ENCODE measurements at regions not wholly inside any gene's neighbourhood (a gene's known extent, or its start where the extent isn't known, plus 50 kb on each side); places are given as distances from the start of the nearest gene placed in this dataset.

DNA sequence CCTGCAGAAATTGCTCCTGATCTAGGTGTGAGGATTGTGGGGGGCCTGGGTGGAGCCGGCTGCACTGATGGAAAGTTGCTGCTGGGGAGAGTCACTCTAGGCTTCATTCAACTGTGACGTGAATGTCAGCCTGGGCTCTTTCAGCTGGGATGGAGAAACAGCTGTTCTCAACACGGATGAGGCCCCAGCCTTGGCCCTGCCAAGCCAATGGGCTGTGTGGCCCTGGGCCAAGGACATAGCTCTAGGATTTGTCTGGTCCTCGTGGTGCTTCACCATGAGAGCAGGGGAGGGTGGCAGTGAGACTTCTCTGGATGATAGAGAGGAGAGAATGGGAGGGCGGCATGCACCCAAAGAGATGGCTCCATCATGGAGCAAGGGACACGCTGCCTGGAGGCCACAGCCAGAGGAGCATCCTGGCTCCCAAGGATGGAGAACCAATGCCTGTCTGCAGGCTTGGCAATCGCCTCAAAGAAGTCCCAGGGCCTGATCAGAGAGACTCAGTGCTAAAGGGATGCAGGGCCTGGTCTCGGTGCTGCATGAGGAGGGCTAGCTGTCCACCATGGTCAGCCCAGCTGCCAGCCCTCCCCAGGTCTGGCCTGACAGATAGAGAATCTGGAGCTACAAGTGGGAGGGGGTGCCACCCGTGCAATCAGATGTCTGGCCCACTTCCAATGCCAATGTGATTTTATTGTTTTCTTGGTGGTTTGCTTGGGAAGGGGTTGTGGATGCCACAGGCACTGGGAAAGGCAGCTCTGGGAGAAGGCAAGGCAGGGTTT, 141.0 kb downstream of the GADD45G start:
- DNase-seq (ENCODE audit: low read depth in 2 of 2): no peak

DNA sequence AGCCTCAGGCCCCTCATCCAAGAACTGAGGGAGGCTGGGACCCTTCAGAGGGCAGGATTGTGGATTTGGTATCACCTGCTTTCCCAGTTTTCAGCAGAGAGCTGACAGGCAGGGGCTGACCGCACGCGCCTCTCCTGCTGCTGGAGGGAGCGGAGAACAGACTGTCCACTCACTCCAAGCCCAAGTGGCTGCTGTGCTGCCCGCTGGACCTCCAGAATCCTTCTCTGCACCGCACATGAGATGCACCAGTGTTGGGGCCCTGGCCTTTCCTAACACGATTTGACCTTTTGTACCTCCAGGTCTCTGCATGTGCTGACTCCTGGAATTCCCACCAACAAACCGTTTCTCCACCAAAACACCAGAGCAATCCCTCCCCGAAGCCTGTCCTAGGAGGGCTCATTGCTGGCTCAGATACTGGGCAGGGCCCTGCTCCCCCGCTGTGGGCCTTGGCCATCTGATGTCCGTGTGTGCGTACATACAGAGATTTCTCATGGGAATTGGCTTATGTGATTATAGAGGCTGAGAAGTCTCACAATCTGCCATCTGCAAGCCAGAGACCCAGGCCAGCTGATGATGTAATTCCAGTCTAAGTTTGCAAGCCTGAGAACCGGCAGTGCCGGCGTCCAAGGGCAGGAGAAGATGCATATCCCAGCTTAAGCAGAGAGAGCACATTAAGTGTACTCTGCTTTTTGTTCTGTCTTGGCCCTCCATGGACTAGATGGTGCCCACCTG, 141.7 kb downstream of the GADD45G start:
- DNase-seq (ENCODE audit: low read depth in 2 of 2): no peak

DNA sequence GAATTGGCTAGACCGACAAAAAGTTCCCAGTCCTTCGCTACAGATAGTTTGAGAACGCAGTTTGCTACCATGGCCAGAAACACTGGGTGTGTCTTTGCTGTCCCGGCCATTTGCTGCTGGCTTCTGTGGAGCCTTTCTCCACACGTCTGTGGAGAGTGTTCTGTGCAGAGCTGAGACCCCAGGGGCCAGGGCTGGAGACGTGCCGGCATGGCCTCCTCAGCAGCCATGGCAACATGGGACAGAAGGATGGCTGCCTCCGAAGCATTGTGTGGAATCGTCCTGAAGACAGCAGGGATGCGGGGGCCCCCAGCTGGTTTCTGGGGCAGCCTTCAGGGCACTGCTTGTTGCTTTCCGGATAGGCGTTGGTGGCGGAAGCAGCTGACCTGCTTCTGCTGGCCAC, 142.8 kb downstream of the GADD45G start:
- no peak for DNase-seq (ENCODE audit: low read depth in 2 of 2)

DNA sequence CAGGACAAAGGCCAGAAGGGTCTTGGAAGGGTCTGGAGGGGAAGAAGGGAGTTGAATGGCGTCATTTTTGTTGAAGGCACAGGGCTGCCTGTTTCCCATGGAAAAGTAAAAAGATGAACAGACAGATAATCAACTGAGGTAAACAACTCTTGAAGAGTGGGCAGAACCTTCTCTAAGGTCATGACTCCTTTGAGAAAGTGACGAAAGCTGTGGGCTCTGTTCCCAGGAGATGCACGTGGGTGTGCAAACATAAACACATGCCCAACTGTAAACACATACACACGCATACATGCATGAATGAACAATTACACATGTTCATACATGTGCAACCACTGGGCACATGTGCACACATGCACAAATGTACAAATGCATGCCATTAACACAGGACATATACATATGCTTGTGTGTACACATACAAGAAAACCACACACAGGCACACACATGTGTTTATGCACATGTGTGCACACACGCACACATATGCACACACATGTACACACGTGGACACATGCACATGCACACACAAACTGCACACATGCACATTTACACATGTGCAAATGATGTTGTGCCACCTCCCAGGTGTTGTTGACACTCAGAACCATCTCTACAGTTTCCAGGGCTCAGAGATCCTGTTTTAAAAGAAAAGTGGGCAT, 143.3 kb downstream of the GADD45G start:
- DNase-seq (ENCODE audit: low read depth in 2 of 2): no peak

DNA sequence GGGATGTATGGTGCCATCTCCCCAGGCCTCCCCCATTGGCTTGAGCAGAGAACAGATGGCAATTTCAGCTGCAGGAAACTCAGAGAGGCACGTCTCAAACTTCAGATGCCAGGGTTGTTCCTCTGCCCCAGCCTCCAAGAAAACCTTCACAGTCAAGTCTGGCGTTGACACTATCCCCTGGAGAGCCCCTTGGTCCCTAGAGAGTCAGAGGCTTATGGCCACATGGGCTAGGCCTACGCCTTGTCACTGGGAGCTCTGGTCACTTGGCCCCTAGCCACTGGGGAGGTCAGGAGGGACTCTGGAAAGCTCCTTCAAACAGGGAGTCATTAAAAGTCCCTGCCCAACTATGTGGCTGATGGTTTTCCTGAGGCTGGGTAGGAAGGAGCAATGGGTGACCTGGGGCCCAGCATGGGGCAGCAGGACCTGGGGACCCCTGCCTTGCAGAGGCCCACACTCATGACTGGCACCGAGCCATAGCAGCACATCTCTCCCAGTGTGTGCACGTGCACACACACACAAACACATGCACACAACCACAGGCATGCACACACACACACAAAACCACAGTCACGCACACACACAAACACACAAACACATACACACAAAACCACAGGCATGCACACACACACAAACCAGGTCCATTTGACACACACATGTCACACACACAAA, 144.2 kb downstream of the GADD45G start:
- DNase-seq (ENCODE audit: low read depth in 2 of 2): no peak

DNA sequence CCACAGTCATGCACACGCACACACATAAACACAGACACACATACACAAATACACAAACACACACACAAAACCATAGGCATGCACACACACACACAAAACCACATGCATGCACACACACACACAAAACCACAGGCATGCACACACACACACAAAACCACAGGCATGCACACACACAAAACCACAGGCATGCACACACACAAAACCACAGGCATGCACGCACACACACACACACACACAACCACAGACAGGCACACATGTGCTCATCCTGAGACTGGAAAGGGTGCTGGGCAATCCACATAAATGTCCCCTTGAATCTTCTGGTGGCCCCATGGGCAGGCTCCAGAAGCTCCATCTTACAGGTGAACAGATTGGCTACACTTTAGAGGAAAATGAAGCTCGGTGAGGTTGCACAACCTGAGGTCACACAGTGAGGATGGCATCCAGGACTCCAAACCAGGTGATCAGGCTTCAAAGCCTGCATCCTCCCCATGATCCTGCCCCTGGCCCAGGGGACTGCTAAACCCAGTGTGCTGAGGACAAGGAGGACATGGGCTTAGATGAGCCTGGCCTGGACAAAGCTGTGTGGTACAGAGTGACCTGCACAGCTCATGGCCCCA, 144.8 kb downstream of the GADD45G start:
- DNase-seq (ENCODE audit: low read depth in 2 of 2): no peak

DNA sequence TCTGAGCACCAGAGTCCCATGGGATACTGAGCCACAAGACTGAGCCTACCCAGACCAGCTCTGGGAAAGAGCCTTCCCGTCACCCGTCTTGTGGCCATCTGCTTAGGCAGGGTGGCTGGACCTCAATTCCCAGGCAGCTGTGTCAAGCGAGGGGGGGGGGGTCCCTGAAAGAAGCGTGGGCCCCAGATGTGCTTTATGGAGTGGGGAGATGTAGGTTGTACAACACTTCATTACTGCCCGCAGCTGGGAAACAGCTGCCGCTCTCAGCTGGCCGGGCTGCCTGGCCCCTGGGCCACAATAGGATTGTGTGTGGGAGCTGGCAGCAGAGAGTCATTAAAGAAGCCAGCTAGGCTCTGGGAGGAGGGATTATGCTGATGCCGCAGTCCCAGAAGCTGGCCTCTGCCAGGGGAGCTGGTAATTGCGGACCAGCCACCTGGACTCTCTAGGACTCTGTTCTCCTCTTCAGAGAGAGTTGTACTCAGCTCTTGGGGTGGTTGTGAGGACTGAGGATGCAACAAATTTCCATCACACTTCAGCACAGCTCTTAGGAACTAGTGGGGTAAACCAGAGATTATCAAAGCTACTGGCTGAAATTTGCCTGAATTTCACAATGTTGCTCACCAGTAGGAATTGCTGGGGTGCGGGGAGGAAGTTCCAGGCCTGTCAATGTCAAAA, 145.4 kb downstream of the GADD45G start:
- no peak for DNase-seq (ENCODE audit: low read depth in 2 of 2)

DNA sequence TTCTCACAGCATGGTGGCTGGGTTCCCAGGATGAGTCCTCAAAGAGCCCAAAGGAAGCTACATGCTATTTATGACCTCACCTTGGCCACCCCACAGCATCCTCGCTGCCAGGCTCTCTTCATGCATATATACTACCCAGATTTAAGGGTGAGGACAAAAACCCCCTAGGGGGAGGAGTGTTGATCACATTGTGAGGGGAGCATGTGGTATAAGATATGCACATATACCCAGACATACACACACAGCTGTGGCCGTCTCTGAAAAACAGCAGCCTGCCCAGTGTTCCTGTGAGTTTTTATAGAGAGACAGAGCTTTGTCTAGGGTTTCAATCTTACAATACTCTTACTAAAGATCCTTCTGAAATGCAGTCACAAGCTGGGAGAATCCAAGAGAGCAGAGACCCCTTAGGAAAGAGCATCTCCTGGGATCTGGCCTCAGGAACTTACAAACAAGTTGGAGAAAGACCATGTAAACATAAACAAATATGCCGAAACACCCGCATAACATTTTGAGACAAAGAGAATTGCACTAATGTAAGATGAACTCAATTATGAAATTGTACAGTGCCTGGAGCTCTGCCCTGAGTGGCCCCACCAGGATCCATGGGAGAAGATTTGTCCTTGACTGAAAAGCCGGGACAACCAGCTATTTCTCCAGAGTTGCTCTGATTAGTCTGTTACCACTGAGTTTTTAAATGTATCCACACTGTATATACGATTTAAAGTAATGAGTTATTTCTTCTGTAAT, 146.4 kb downstream of the GADD45G start:
- no peak for DNase-seq (ENCODE audit: low read depth in 2 of 2)

DNA sequence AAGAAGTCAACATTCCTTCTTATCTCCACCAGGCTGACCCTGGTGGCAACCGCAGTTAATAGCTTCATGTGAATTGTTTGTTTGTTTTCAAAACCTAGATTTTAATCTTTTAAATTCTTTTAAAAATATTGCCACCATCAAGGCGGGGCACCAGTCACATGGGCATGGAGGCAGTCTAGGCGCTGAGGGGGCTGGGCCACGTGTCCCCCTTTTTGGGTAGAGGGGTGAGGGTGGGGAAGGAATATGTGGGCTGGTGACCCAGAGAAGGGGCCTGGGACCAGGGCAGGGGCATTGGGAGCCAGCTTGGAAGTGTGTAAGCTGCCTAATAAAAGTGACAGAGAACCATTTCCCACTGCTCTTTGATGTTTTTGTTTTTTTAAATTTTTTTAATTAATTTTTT, 147.3 kb downstream of the GADD45G start:
- DNase-seq (ENCODE audit: low read depth in 2 of 2): no peak

DNA sequence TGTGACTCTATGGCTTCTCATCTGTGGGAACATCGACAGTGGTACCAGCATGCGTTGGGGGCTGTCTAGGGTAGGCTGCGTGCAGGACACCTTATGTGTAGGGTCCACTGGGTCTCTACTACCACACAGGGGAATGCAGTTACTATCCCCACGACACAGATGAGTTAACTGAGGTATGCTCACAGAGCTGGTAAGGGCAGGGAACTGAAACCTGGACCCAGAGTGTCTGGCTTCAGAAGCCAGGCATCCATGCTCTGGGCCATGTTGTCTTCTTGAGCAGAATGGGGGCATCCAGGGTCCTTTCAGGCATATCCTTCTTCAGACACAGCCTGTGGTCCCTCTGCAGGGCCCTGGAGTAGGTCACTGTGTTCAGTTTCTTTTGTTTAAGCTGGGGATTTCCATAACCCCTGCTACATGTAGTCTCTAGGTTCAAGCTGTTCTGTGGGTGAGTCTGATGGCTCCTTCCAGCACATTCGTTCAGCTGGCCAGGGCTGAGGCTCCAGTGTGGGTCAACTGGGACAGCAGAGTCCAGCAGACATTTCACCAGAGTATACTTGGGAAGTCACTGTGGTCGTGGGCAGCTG, 148.8 kb downstream of the GADD45G start:
- DNase-seq (ENCODE audit: low read depth in 2 of 2): no peak

DNA sequence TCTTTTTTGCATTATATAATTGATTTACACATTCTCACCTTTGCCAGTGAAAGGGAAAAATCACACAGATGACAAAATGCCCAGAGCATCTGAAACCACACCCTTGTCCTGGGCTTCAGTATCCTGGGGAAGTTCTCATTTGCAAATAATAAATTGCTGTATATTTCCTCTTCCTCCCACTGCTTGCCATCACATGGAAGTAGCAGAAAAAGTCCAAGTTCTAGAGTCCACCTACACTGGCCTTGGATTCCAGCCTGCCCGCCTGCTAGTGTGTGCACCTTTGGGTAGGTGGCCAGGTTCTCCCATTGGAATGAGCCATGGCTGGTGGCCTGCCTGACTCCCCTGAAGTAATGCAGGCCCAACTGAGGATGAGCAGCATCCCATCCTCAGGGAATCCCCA, 149.4 kb downstream of the GADD45G start:
- DNase-seq (ENCODE audit: low read depth in 2 of 2): no peak

DNA sequence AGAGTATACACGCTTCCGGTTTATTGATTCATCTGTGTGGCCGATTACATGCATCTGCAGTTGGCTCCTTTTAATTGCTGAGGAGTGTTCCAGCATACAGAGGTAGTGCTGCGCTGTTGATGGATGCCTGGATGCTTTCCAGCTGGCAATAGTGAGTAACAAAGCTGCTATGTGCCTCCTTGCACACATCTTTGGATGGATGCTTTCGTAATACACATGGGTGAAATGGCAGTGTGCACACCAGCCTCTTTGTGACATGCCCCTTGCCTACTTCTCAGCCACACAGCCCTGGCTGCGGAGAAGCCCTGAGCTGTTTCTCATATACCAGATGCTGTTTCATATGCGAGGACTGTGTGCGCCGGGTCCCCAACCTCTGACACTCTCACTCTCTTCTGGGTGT, 151.0 kb downstream of the GADD45G start:
- no peak for DNase-seq (ENCODE audit: low read depth in 2 of 2)

DNA sequence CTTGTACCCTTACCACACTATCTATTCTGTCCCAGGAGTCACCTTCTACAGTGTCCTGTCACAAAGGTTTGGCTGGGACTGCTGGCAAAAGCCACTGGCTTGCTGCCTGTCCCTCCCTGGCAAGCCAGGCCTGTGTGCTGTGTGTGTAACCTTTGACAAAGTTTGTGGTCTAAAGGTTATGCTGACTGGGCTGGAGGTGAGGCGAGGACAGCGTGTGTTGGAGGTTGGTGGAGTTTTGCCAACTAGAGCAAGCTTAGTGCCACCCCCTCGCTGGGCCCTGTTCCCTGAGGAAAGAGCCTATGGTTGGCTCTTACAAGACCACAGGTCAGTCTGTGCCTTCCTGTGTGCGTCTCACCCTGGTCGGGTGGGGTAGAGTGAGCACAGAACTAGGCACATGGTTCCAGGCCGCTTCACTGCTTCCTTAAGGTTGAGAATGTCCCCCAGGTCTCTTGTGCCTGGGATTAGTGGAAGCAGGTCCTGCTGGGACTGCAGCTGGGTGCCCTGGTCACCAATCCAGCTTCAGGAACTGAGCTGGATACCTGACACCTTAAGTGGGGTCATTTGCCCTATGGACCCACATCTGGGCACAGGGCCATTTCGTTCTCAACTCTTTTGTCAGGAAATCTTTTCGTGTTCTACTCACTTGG, 152.2 kb downstream of the GADD45G start:
- DNase-seq (ENCODE audit: low read depth in 2 of 2): no peak

DNA sequence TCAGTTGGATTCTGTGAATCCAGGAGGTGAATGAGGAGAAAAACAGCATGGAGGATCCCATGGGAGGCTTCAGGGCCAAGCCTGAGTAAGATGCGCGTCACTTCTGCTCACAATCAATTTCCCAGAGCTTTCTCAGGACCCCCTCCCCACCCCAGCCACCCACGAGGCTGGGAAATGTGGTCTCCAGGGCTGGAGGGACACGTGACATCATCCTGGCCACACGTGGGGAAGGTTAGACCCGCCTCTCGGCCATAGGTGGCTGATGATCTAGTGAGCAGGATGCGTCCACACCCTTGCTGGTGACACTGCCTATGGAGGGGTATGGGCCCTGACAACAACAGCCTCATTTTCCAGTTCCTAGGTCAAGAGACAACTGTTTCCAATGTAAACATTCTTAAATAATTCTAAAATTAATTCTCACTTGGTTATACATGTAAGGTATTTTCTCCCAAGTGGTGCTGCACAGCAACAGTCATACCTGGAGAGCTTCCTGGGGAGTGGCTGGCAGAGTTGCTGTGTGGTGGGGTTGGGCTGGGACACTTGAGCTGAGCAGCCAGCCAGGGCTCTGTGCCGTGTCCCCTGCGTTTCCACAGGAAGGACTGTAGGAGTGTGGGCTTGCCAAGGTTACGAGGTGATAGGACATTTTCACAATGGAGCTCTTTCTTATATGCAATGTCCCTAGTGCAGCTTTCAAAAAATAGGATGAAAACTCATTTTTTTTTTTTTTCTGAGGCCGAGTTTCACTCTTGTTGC, 153.1 kb downstream of the GADD45G start:
- DNase-seq (ENCODE audit: low read depth in 2 of 2): no peak

DNA sequence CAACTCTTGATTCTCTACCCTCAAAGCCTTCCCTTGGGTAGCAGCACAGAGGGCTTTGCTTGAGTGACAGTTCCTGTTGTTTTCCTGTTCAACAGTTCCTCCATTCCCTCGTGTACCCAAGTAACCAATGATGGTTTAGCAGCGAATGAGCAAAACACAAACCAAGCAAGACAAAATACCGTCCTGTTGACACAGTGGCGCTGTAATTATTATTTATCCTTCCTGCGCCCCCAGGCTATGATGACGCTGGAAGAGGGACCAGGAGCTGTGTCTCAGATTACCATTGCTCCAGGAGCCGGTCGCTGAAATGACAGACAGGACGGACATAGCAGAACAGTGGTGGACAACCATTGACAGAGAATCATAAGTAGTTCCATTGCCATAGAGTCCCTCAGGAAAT, 154.8 kb downstream of the GADD45G start:
- DNase-seq (ENCODE audit: low read depth in 2 of 2): no peak

DNA sequence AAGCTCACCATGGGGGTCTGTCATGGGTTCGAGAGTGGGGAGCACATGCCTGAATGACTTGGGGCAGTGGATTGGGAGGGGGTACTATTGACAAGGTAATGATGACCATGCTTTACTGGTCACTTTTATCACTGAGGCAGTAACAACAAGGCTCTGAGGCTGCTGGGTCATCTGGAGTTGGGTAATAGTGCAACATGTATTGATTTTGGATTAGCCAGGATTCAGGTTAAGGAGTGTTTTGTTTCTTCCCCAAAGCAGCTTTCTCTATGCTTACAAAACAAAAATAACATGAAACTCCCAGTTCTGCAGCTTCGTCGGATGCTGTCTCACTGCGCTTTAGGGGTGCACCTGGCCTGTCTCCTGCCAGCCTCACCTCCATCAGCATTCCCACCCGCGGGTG, 155.3 kb downstream of the GADD45G start:
- no peak for DNase-seq (ENCODE audit: low read depth in 2 of 2)

DNA sequence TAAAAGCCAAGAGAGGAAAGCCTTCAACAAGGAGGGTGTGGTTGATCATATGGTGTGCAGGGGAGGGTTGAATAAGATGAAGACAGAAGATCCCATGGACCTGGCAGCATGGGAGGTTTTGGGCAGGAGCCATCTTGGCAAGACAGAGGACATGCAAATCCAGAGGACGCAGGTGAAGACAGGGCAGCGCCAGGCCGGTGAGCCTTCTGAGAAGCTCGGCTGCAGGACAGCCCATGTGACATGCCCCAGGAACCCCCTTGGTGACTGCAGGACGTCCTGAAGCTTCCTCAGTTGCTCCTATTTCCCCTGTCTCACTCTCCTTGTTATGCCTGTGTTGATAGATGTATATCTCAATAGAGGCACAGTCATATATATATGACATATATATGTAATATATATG, 159.4 kb downstream of the GADD45G start:
- DNase-seq (ENCODE audit: low read depth in 2 of 2): no peak

DNA sequence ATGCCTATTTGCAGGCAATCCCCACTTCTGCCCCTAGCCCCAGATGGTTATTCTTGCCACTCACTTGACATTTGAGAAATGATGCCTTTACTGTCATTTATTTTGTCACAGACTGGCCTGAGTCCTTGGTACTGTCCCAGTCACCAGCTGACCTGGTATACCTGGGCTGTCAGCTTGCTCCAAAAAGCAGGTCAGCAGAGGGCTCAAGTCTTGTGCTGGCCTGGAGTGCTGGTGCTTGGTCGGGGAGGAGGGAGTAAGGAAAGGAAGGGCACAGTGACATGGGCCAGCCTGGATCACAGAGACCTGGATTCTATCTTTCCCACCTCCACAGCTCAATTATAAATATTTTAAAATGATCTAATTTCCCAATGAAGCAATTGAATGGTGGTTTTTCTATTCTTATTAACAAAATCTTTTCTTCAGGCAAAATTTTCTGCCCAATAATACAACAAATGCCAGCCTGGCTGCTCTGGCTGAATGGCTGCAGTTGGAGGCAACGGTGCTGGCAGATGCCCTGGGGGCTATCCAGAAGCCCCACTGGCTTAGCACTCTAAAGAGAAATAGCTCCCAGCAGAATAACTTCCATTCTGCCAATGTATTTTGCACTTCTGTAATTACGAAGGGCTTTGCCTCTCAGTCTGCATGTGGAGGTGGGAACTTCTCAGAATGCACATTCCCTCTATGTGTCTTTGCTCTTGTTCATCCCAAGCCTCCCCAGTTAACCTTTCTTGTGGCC, 160.6 kb downstream of the GADD45G start:
- DNase-seq (ENCODE audit: low read depth in 2 of 2): no peak

Data from stimulated activated CD4-positive, alpha-beta T cell treated with anti-CD3 and anti-CD28 coated beads, Interleukin-4, amount 100 ng/mL, for 48 hours (primary cell).